IMR-90 (cell line): ENCODE measurements at regions not wholly inside any gene's neighbourhood (a gene's known extent, or its start where the extent isn't known, plus 50 kb on each side); places are given as distances from the start of the nearest gene placed in this dataset.

Experiments used
- ATAC-seq: fragments of 200-7000 bp; cut with Tn5 transposase; 2 replicates; pipeline ENCODE4 v1.9.1; 2020; ENCODE audit warnings: low read depth, mild to moderate bottlenecking, moderate library complexity
- BruUV-seq: library from RNA; stranded (reverse); fragments of 400-500 nt; replicated peaks from 2 replicates; lab custom pipeline; 2021; lab: Mats Ljungman, UMichigan
- CTCF ChIA-PET: fragments of 300-600 bp; formaldehyde crosslinking; extraction: SDS; loops from one replicate; lab custom pipeline; 2021; ENCODE audit warnings: antibody characterized with exemption; lab: Yijun Ruan, JAX
- POLR2A ChIA-PET: fragments of 300-600 bp; sonication (Branson Sonifier 250); formaldehyde crosslinking; loops from one replicate; lab custom pipeline; 2022; ENCODE audit warnings: antibody characterized with exemption; ENCODE audit not compliant: unreplicated experiment; lab: Charles Lee
- DNase-seq: peaks from one replicate; pipeline ENCODE4 v3.0.0; 2013
- H2AFZ ChIP-seq: replicated peaks from 2 replicates; pipeline ENCODE3; 2013; ENCODE audit warnings: low read length, mild to moderate bottlenecking; ENCODE audit not compliant: poor library complexity
- H2AK5ac ChIP-seq: 2 replicates; pipeline ENCODE4 v1.6.1; 2013; ENCODE audit warnings: low read depth, low read length, inconsistent platforms
- H2AK9ac ChIP-seq: replicated peaks from 2 replicates; pipeline ENCODE3; 2013; ENCODE audit warnings: mild to moderate bottlenecking, low read depth, low read length, moderate library complexity; ENCODE audit not compliant: poor library complexity
- H2BK120ac ChIP-seq: 2 replicates; pipeline ENCODE4 v1.6.1; 2013; ENCODE audit warnings: low read depth, low read length, inconsistent platforms
- H2BK15ac ChIP-seq: 3 replicates; pipeline ENCODE4 v1.6.1; 2013; ENCODE audit warnings: low read depth, low read length, inconsistent platforms
- H2BK20ac ChIP-seq: 2 replicates; pipeline ENCODE4 v1.6.1; 2013; ENCODE audit warnings: low read depth, mild to moderate bottlenecking, inconsistent platforms, low read length, moderate library complexity
- H2BK5ac ChIP-seq: 2 replicates; pipeline ENCODE4 v1.6.1; 2013; ENCODE audit warnings: mild to moderate bottlenecking, low read depth, low read length, inconsistent platforms; ENCODE audit not compliant: poor library complexity, severe bottlenecking
- H3K14ac ChIP-seq: replicated peaks from 2 replicates; pipeline ENCODE4 v1.6.1; 2013; ENCODE audit warnings: low read depth, low read length, inconsistent platforms
- H3K18ac ChIP-seq: 2 replicates; pipeline ENCODE4 v1.6.1; 2013; ENCODE audit warnings: low read depth, low read length, control low read depth
- H3K23ac ChIP-seq: 2 replicates; pipeline ENCODE4 v1.6.1; 2013; ENCODE audit warnings: low read depth, low read length, inconsistent platforms
- H3K27ac ChIP-seq: 2 replicates; pipeline ENCODE4 v1.5.1; 2013; ENCODE audit warnings: mild to moderate bottlenecking, control low read depth, low read length; ENCODE audit not compliant: insufficient read depth
- H3K27me3 ChIP-seq: 2 replicates; pipeline ENCODE4 v1.6.1; 2013; ENCODE audit warnings: low read length; ENCODE audit not compliant: control insufficient read depth, insufficient read depth
- H3K36me3 ChIP-seq: 2 replicates; pipeline ENCODE4 v1.6.1; 2013; ENCODE audit warnings: low read length, mixed read lengths; ENCODE audit not compliant: control insufficient read depth, insufficient read depth
- H3K4ac ChIP-seq: 2 replicates; pipeline ENCODE4 v1.6.1; 2013; ENCODE audit warnings: low read depth, low read length, inconsistent platforms
- H3K4me1 ChIP-seq: 2 replicates; pipeline ENCODE4 v1.6.1; 2013; ENCODE audit warnings: low read length, mixed read lengths; ENCODE audit not compliant: control insufficient read depth, insufficient read depth
- H3K4me2 ChIP-seq: 2 replicates; pipeline ENCODE4 v1.6.1; 2013; ENCODE audit warnings: low read depth, mild to moderate bottlenecking, control low read depth, low read length, moderate library complexity
- H3K4me3 ChIP-seq: 2 replicates; pipeline ENCODE4 v1.5.1; 2013; ENCODE audit warnings: low read depth, mild to moderate bottlenecking, control low read depth, low read length, moderate library complexity; ENCODE audit not compliant: insufficient read depth
- H3K56ac ChIP-seq: 2 replicates; pipeline ENCODE4 v1.6.1; 2013; ENCODE audit warnings: low read length, inconsistent platforms; ENCODE audit not compliant: insufficient read depth; ENCODE audit errors: extremely low read depth
- H3K79me1 ChIP-seq, 2 experiments: 2 replicates each; pipeline ENCODE4 v1.6.1; 2013; ENCODE audit warnings: low read length in 2 of 2, inconsistent platforms in 1 of 2, low read depth in 1 of 2
- H3K9ac ChIP-seq: 2 replicates; pipeline ENCODE4 v1.6.1; 2013; ENCODE audit warnings: low read depth, low read length, control low read depth
- H3K9me1 ChIP-seq: 2 replicates; pipeline ENCODE4 v1.6.1; 2013; ENCODE audit warnings: low read length, inconsistent platforms; ENCODE audit not compliant: insufficient read depth
- H3K9me3 ChIP-seq: 2 replicates; pipeline ENCODE4 v1.6.1; 2013; ENCODE audit warnings: low read length; ENCODE audit not compliant: control insufficient read depth, insufficient read depth
- H4K20me1 ChIP-seq: 2 replicates; pipeline ENCODE4 v1.6.1; 2013; ENCODE audit warnings: low read length, inconsistent platforms; ENCODE audit not compliant: insufficient read depth
- H4K5ac ChIP-seq: 2 replicates; pipeline ENCODE4 v1.6.1; 2013; ENCODE audit warnings: mild to moderate bottlenecking, low read depth, low read length, control low read depth
- H4K8ac ChIP-seq, 2 experiments: 2 replicates each; pipeline ENCODE4 v1.6.1; 2013; ENCODE audit warnings: low read depth in 2 of 2, low read length in 2 of 2, control low read depth in 1 of 2, inconsistent platforms in 1 of 2
- H4K91ac ChIP-seq: 2 replicates; pipeline ENCODE4 v1.6.1; 2013; ENCODE audit warnings: low read depth, low read length, inconsistent platforms; ENCODE audit not compliant: insufficient read depth
- CEBPB ChIP-seq: IDR thresholded peaks from 2 replicates; pipeline ENCODE4 v1.6.1; 2012; ENCODE audit warnings: low read depth, low read length, improper control_type of control experiment
- CTCF ChIP-seq: conservative IDR thresholded peaks from 2 replicates; pipeline ENCODE4 v1.5.1; 2012; ENCODE audit warnings: mild to moderate bottlenecking, low read depth, low read length, improper control_type of control experiment
- ELK1 ChIP-seq: fragments of 150-350 bp; IDR thresholded peaks from 2 replicates; pipeline ENCODE4 v1.6.1; 2016; ENCODE audit warnings: low read depth, mild to moderate bottlenecking, low read length, moderate library complexity, borderline replicate concordance
- MAZ ChIP-seq: IDR thresholded peaks from 2 replicates; pipeline ENCODE4 v1.6.1; 2012; ENCODE audit warnings: low read depth, mild to moderate bottlenecking, low read length, improper control_type of control experiment, moderate library complexity, borderline replicate concordance
- MXI1 ChIP-seq: IDR thresholded peaks from 2 replicates; pipeline ENCODE4 v1.6.1; 2012; ENCODE audit warnings: low read depth, mild to moderate bottlenecking, low read length, moderate library complexity, borderline replicate concordance
- POLR2A ChIP-seq: IDR thresholded peaks from 2 replicates; pipeline ENCODE4 v1.6.1; 2012; ENCODE audit warnings: mild to moderate bottlenecking, low read depth, low read length
- RAD21 ChIP-seq: IDR thresholded peaks from 2 replicates; pipeline ENCODE4 v1.6.1; 2012; ENCODE audit warnings: low read length, improper control_type of control experiment
- RCOR1 ChIP-seq: IDR thresholded peaks from 2 replicates; pipeline ENCODE4 v1.6.1; 2012; ENCODE audit warnings: mild to moderate bottlenecking, low read length, improper control_type of control experiment; ENCODE audit not compliant: insufficient replicate concordance
- USF2 ChIP-seq: fragments of 150-350 bp; IDR thresholded peaks from 2 replicates; pipeline ENCODE4 v1.6.1; 2017; ENCODE audit warnings: mild to moderate bottlenecking, antibody characterized with exemption, low read length, low read depth
- WGBS, 2 experiments: methylation state at CpG; one replicate each; pipeline versions ENCODE4 v1.1.5 to v1.1.7; 2013; ENCODE audit warnings: missing lambda C conversion rate in 2 of 2; ENCODE audit not compliant: insufficient read length in 1 of 2; ENCODE audit errors: extremely low coverage in 2 of 2; 5-methylcytosine and 5-hydroxymethylcytosine counted together
- dilution Hi-C: fragments of 300-500 bp; cut with HindIII; formaldehyde crosslinking; loops from one replicate; pipeline ENCODE4 v1.14.3; 2018; ENCODE audit warnings: low sequenced_read_pairs; ENCODE audit not compliant: unreplicated experiment
- in situ Hi-C: fragments of 300-500 bp; cut with MboI; formaldehyde crosslinking; loops from 3 replicates; pipeline ENCODE4 v1.14.3; 2019; ENCODE audit warnings: low sequenced_read_pairs, inconsistent platforms, mixed read lengths
- intact Hi-C: fragments of 100-400 bp; cut with micrococcal nuclease; formaldehyde crosslinking; loops from 2 replicates; pipeline ENCODE4 v1.10.0; 2022

GRCh38 chr1:242787968-242788367 lies 263.5 kb upstream of the PLD5 start:
- Histone ChIP-seq H3K4me3 (no peak overlapping the region), H4K8ac (no peak overlapping the region), H2AK9ac (no peak overlapping the region), H2BK20ac (no peak overlapping the region), H4K91ac (no peak overlapping the region), H3K56ac (no peak overlapping the region), H2AK5ac (no peak overlapping the region), H2BK5ac (no peak overlapping the region), H3K14ac (no peak overlapping the region), H3K23ac (no peak overlapping the region), H2BK15ac (no peak overlapping the region), H3K4ac (no peak overlapping the region), H2BK120ac (no peak overlapping the region), H3K79me1 (no peaks in the 10 kb centered on the region), H3K4me2 (no peak overlapping the region), H3K9me1 (no peaks in the 10 kb centered on the region), H3K36me3 (no peaks in the 10 kb centered on the region), H3K27me3 (no peaks in the 10 kb centered on the region), H4K5ac (no peak overlapping the region), H3K18ac (no peak overlapping the region), H3K4me1 (no peaks in the 10 kb centered on the region), H2AFZ (no peak overlapping the region), H3K27ac (no peak overlapping the region), H3K9me3 (peaks cover 11% of the 10 kb centered on the region), H3K9ac (no peak overlapping the region), H4K20me1 (no peaks in the 10 kb centered on the region)
- CTCF ChIA-PET = no interaction called here
- POLR2A ChIA-PET = no interaction called here
- TF ChIP-seq MXI1 = no peak
- no peak for TF ChIP-seq RAD21
- TF ChIP-seq RCOR1 = no peak
- no peak for TF ChIP-seq MAZ
- TF ChIP-seq ELK1 = no peak
- no peak for TF ChIP-seq POLR2A
- TF ChIP-seq CTCF = no peak
- TF ChIP-seq USF2 = no peak
- no peak for TF ChIP-seq CEBPB
- DNase-seq (no peak), ATAC-seq (no peak)
- no CpG with 5 or more reads among the region's 2 CpGs for WGBS, 2 experiments
- dilution Hi-C loops (no loop called here), intact Hi-C loops (no loop called here), in situ Hi-C loops (no loop called here)
- BruUV-seq = no TSS peak
